ENCODE measurements at regions not wholly inside any gene's neighbourhood (a gene's known extent, or its start where the extent isn't known, plus 50 kb on each side); places are given as distances from the start of the nearest gene placed in this dataset.

DNA sequence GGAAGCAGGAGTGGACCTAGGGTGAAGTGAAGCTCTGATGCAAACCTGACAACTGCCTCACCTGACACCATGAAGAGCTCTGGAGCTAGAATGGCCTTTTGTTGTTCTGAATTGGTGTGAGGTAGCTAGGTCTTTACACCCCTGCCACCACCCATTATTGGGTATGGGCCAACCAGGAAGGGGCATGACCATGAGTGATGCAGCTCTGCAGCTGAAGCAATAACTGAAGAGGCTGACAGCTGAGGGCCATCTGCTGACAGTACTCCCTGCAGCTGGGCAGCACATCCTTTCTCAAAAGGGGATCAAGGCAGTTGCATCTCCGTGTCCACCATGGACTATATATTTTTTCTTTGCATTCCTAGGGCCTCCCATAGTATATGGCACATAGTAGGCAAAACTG is 87.0 kb upstream of the TLE1 start:
- intact Hi-C loops (cut with micrococcal nuclease): no loop called here
- Histone ChIP-seq H3K79me2 (ENCODE audit: control insufficient read depth, insufficient read depth, low read length) (no peaks in the 10 kb centered on the region), H3K9me1 (ENCODE audit: control insufficient read depth, insufficient read depth, low read length) (no peaks in the 10 kb centered on the region), H2AFZ (ENCODE audit: low read depth, low read length) (no peak overlapping the region), H3K4me3 (no peak overlapping the region), H3K36me3 (ENCODE audit: control insufficient read depth, insufficient read depth, low read length) (no peaks in the 10 kb centered on the region), H4K20me1 (replicated peaks; ENCODE audit: control insufficient read depth, insufficient read depth, low read length) (no peaks in the 10 kb centered on the region), H3K27me3 (ENCODE audit: control insufficient read depth in 2 of 2, insufficient read depth in 2 of 2, low read length in 2 of 2) (no peaks in the 10 kb centered on the region), H3K9ac (ENCODE audit: insufficient read depth in 1 of 2, low read depth in 2 of 2, low read length in 2 of 2) (no peak overlapping the region), H3K9me3 (replicated peaks; ENCODE audit: control insufficient read depth, insufficient read depth, low read depth, low read length) (no peaks in the 10 kb centered on the region), H3K4me1 (replicated peaks in 1 of 2; ENCODE audit: control insufficient read depth in 2 of 2, insufficient read depth in 2 of 2, low read length in 2 of 2) (no peaks in the 10 kb centered on the region), H3K4me2 (ENCODE audit: insufficient read depth, low read length) (no peak overlapping the region), H3K27ac (ENCODE audit: extremely low read depth, low read depth, low read length) (no peak overlapping the region)
- BruUV-seq (replicated peaks): no TSS peak
- 0% methylated on average over 1 of the region's 1 CpG for WGBS (ENCODE audit: insufficient coverage, low coverage, missing lambda C conversion rate)
- no peak for ATAC-seq
- DNase-seq (ENCODE audit: extremely low read depth in 1 of 4, low spot score in 3 of 4): no peak
- TF ChIP-seq HDAC1 (IDR thresholded peaks at IDR 0.05) (no peak), CAMTA2 (CRISPR knock-in tag; conservative IDR thresholded peaks at IDR 0.05) (no peak), STAG1 (CRISPR knock-in tag; IDR thresholded peaks at IDR 0.05; ENCODE audit: borderline replicate concordance) (no peak), ZNF77 (CRISPR knock-in tag; IDR thresholded peaks at IDR 0.05) (no peak), ZNF41 (CRISPR knock-in tag; conservative IDR thresholded peaks at IDR 0.05) (no peak), BRD4 (IDR thresholded peaks at IDR 0.05) (no peak), ELF1 (tag; IDR thresholded peaks at IDR 0.05) (no peak), MEF2D (tag; conservative IDR thresholded peaks at IDR 0.05; ENCODE audit: low read depth) (no peak), ZNF79 (CRISPR knock-in tag; IDR thresholded peaks at IDR 0.05; ENCODE audit: low read depth) (no peak), MECOM (CRISPR knock-in tag; IDR thresholded peaks at IDR 0.05) (no peak), ELF4 (CRISPR knock-in tag; IDR thresholded peaks at IDR 0.05) (no peak)
- TF ChIP-seq, protein P1, sequence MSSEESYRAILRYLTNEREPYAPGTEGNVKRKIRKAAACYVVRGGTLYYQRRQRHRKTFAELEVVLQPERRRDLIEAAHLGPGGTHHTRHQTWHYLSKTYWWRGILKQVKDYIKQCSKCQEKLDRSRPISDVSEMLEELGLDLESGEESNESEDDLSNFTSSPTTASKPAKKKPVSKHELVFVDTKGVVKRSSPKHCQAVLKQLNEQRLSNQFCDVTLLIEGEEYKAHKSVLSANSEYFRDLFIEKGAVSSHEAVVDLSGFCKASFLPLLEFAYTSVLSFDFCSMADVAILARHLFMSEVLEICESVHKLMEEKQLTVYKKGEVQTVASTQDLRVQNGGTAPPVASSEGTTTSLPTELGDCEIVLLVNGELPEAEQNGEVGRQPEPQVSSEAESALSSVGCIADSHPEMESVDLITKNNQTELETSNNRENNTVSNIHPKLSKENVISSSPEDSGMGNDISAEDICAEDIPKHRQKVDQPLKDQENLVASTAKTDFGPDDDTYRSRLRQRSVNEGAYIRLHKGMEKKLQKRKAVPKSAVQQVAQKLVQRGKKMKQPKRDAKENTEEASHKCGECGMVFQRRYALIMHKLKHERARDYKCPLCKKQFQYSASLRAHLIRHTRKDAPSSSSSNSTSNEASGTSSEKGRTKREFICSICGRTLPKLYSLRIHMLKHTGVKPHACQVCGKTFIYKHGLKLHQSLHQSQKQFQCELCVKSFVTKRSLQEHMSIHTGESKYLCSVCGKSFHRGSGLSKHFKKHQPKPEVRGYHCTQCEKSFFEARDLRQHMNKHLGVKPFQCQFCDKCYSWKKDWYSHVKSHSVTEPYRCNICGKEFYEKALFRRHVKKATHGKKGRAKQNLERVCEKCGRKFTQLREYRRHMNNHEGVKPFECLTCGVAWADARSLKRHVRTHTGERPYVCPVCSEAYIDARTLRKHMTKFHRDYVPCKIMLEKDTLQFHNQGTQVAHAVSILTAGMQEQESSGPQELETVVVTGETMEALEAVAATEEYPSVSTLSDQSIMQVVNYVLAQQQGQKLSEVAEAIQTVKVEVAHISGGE (CRISPR knock-in tag; IDR thresholded peaks at IDR 0.05): no peak
- TF ChIP-seq, protein P2, sequence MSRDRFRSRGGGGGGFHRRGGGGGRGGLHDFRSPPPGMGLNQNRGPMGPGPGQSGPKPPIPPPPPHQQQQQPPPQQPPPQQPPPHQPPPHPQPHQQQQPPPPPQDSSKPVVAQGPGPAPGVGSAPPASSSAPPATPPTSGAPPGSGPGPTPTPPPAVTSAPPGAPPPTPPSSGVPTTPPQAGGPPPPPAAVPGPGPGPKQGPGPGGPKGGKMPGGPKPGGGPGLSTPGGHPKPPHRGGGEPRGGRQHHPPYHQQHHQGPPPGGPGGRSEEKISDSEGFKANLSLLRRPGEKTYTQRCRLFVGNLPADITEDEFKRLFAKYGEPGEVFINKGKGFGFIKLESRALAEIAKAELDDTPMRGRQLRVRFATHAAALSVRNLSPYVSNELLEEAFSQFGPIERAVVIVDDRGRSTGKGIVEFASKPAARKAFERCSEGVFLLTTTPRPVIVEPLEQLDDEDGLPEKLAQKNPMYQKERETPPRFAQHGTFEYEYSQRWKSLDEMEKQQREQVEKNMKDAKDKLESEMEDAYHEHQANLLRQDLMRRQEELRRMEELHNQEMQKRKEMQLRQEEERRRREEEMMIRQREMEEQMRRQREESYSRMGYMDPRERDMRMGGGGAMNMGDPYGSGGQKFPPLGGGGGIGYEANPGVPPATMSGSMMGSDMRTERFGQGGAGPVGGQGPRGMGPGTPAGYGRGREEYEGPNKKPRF (IDR thresholded peaks at IDR 0.05; ENCODE audit: low read depth, low read length): no peak
- TF ChIP-seq, protein P3, sequence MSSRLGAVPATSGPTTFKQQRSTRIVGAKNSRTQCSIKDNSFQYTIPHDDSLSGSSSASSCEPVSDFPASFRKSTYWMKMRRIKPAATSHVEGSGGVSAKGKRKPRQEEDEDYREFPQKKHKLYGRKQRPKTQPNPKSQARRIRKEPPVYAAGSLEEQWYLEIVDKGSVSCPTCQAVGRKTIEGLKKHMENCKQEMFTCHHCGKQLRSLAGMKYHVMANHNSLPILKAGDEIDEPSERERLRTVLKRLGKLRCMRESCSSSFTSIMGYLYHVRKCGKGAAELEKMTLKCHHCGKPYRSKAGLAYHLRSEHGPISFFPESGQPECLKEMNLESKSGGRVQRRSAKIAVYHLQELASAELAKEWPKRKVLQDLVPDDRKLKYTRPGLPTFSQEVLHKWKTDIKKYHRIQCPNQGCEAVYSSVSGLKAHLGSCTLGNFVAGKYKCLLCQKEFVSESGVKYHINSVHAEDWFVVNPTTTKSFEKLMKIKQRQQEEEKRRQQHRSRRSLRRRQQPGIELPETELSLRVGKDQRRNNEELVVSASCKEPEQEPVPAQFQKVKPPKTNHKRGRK (tag; IDR thresholded peaks at IDR 0.05): no peak
- FAIRE-seq: no peak
- POLR2A ChIA-PET: no interaction called here
- in situ Hi-C loops (cut with MboI): no loop called here
- CTCF ChIA-PET (ENCODE audit: low intra/inter-chr PET ratio): no interaction called here

All from K562 (cell line).